ENCODE measurements at regions not wholly inside any gene's neighbourhood (a gene's known extent, or its start where the extent isn't known, plus 50 kb on each side); places are given as distances from the start of the nearest gene placed in this dataset.

- Histone ChIP-seq H2AFZ (ENCODE audit: low read depth, low read length) (no peak overlapping the region), H3K9ac (replicated peaks; ENCODE audit: extremely low read depth, insufficient read depth, low read length) (no peak overlapping the region), H3K4me2 (ENCODE audit: insufficient read depth, low read length) (no peak overlapping the region), H3K9me1 (replicated peaks; ENCODE audit: control insufficient read depth, extremely low read depth, insufficient read depth, low read length) (no peaks in the 10 kb centered on the region), H4K20me1 (replicated peaks; ENCODE audit: control insufficient read depth, extremely low read depth, insufficient read depth, low read length) (no peaks in the 10 kb centered on the region), H3K27ac (ENCODE audit: insufficient read depth, low read depth, low read length) (no peak overlapping the region), H3K36me3 (ENCODE audit: control insufficient read depth in 2 of 2, extremely low read depth in 1 of 2, insufficient read depth in 2 of 2, low read length in 2 of 2) (no peaks in the 10 kb centered on the region), H3K9me3 (replicated peaks; ENCODE audit: control insufficient read depth, insufficient read depth, low read length) (no peaks in the 10 kb centered on the region), H3K4me1 (ENCODE audit: control insufficient read depth, extremely low read depth, insufficient read depth, low read length) (peaks cover 19% of the 10 kb centered on the region), H3K79me2 (ENCODE audit: control insufficient read depth, insufficient read depth, low read length) (no peaks in the 10 kb centered on the region), H3K4me3 (replicated peaks in 1 of 3; ENCODE audit: insufficient read depth in 1 of 3, low read depth in 1 of 3, low read length in 3 of 3) (no peak overlapping the region), H3K27me3 (ENCODE audit: control insufficient read depth in 2 of 2, insufficient read depth in 2 of 2, low read length in 2 of 2) (no peaks in the 10 kb centered on the region)
- DNase-seq (ENCODE audit: low read depth, low spot score) (no peak), FAIRE-seq (no peak)
- ChIA-PET CTCF (interaction anchor here (1.1 to 4.1 kb wide), 6 partner anchors 12 to 618 kb away, joined by 3 to 23 read pairs (median 10); no protein-coding TSS in a partner anchor), POLR2A (no interaction called here)
- dilution Hi-C loops (cut with MboI; ENCODE audit: extremely low pct_ligation_motif_present, low sequenced_read_pairs) (no loop called here), intact Hi-C loops (cut with micrococcal nuclease) (no loop called here)
- no TSS peak for BruUV-seq (replicated peaks)
- TF ChIP-seq GATA2 (IDR thresholded peaks at IDR 0.05; ENCODE audit: insufficient read depth, insufficient read length, low read depth, low read length) (no peak), JUN (IDR thresholded peaks at IDR 0.05; ENCODE audit: borderline replicate concordance, insufficient read depth, insufficient read length, low read depth) (no peak), MYC (IDR thresholded peaks at IDR 0.05; ENCODE audit: low read depth, low read length) (no peak), FOS (IDR thresholded peaks at IDR 0.05; ENCODE audit: borderline replicate concordance, insufficient read depth, low read length) (no peak), POLR2AphosphoS5 (IDR thresholded peaks at IDR 0.05; ENCODE audit: insufficient read depth, low read depth, low read length) (no peak), POLR2A (IDR thresholded peaks at IDR 0.05; ENCODE audit: low read depth, low read length) (no peak), EZH2 (IDR thresholded peaks at IDR 0.05; ENCODE audit: borderline replicate concordance, low read depth, low read length, severe bottlenecking) (no peak)
- TF ChIP-seq, protein P1, sequence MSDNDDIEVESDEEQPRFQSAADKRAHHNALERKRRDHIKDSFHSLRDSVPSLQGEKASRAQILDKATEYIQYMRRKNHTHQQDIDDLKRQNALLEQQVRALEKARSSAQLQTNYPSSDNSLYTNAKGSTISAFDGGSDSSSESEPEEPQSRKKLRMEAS (IDR thresholded peaks at IDR 0.05; ENCODE audit: insufficient read depth, insufficient read length): no peak
- TF ChIP-seq, protein P2, sequence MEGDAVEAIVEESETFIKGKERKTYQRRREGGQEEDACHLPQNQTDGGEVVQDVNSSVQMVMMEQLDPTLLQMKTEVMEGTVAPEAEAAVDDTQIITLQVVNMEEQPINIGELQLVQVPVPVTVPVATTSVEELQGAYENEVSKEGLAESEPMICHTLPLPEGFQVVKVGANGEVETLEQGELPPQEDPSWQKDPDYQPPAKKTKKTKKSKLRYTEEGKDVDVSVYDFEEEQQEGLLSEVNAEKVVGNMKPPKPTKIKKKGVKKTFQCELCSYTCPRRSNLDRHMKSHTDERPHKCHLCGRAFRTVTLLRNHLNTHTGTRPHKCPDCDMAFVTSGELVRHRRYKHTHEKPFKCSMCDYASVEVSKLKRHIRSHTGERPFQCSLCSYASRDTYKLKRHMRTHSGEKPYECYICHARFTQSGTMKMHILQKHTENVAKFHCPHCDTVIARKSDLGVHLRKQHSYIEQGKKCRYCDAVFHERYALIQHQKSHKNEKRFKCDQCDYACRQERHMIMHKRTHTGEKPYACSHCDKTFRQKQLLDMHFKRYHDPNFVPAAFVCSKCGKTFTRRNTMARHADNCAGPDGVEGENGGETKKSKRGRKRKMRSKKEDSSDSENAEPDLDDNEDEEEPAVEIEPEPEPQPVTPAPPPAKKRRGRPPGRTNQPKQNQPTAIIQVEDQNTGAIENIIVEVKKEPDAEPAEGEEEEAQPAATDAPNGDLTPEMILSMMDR (IDR thresholded peaks at IDR 0.05; ENCODE audit: extremely low read depth in 1 of 2, insufficient read depth in 1 of 2, low read depth in 1 of 2, low read length in 2 of 2): no peak
Measured at GRCh38 chr20:22722811-22723210, 138.4 kb upstream of the FOXA2 start.

Measured in endothelial cell of umbilical vein (primary cell).